ENCODE measurements at regions not wholly inside any gene's neighbourhood (a gene's known extent, or its start where the extent isn't known, plus 50 kb on each side); places are given as distances from the start of the nearest gene placed in this dataset.
"Not testable (repeated sequence)": the region's sequence is repeated elsewhere in the genome, so short reads cannot be mapped to it uniquely, and the experiment has no call there.

DNA sequence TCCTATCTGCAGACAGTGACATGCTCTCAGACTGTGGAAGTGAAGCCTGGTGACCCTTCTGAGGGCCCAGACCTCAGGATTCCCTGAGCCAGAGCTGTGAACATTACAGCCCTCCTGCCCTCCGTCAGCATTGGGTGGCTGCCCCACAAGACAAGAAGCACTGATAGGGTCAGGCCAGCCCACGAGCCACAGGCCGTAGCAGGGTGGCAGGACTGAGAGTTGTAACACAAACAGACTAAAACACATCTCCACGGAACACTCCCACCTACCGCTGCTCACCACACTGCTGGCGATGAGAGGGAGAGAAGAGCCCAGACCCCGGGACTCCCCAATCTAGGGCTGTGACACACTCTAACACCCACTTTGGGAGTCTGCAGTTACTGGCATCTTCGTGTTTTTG lies 264.8 kb upstream of the FSIP2 start:
- DNase-seq: peak in 2 of 10 donors; percentile 61 to 71
- intact Hi-C loops (cut with DNase I): no loop called here

DNA sequence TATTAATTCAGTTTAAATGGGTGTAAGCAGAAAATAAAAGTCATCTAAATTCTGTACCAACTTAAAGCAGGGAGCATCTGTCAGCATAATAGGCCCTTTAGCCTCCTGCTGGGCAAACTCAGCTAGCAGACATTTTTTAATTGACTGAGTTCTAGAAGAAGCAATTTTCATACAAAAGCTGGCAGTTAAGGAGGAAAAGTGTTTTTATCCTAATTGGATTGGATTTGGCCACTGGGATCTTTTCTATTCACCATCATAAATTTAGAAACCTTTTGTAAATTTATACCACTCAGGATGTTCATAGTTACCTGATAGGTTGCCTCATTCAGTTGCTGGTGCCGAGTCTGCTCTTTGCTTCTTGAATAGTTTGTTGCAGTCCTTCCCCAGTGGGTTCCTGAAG lies 262.7 kb upstream of the FSIP2 start:
- DNase-seq: no peak
- intact Hi-C loops (cut with DNase I): loop anchor here (1.0 kb wide), 1 partner anchor 33 kb away; no protein-coding TSS in a partner anchor

DNA sequence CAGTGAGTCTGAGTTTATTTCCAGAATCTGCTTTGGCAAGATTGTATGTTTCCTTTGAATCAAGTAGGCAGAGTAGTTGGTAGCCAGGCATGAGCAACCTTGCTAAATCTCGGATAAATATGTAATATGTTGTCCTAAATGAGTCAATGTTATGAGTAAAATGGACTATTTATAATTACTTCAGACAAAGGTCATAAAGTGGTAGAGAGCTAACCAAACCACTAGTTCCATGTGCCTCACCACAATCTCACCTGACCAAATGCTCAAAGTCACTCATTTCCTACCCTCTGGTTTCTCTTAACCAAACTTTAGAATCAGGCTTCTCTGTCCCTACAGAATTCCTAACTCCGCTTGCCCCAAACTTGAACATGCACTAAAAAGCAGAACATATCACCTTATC lies 261.2 kb upstream of the FSIP2 start:
- no peak for DNase-seq
- intact Hi-C loops (cut with DNase I): no loop called here

DNA sequence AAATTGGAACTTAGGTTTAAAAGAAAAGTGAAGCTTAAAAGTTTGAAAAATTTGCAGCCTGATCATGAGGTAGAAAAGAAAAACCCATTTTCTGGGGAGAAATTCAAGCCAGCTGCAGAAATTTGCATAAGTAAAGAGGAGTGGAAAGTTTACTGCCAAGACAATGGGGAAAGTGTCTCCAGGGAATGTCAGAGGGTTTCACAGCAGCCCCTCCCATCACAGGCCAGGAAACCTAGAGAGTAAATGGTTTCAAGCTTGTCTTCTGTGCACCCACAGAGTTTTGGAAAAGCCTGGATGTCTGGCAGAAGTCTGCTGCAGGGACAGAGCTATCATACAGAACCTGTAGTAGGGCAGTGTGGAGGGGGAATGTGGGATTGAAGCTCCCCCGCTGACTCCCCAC lies 254.0 kb upstream of the FSIP2 start:
- intact Hi-C loops (cut with DNase I): no loop called here
- DNase-seq: no peak

DNA sequence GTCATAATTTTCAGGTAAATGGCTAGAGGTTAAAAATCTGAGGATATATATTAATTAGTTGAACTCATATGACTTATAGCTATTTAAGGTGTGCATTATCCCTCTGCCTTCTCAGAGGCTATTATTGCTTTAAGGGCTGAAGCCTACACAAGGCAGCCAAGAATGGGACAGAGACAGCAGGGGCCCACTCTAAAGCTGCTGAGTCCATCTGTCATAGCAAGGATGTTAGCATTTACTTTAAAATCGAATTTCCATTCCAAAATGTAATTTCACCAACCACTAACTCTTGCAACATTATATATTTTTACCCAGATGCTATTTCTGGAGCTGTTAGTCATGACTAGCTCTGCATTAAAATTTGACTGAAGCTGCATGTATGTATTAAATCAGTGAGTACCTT lies 236.3 kb upstream of the FSIP2 start:
- peak in 3 of 10 donors; percentile 6 to 63 (median 15) for DNase-seq
- intact Hi-C loops (cut with DNase I): no loop called here

DNA sequence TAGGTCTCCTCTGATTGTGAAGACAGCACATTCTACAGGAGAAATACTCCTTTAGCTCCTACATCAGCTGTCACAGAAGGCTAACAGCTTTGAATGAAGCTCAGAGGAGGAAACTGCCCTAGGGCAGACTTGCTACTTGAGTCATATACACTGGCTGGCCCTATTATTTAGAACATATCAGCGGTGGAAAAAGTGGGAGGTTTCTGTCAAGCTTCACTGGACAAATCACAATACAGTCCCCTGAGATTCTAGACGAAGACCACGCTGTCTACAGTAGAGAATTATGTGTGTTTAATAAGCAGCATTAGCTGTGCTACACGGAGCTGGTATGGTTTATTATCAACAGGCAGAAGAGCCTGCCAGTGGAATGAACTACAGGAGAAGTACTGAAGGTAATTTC lies 230.9 kb upstream of the FSIP2 start:
- intact Hi-C loops (cut with DNase I): no loop called here
- no peak for DNase-seq

DNA sequence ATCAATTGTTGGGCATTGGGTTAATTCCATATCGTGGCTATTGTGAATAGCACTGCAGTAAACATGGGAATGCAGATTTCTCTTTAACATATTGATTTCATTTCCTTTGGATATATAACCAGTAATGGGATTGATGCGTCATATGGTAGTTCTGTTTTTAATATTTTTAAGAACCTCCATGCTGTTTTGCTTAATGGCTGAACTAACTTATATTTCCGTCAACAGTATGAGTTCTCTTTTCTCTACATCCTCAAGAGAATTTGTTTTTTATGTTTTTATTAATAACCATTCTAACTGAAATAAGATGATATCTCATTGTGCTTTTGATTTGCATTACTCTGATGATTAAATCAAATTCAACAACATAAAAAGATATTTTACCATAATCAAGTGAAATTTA lies 228.5 kb upstream of the FSIP2 start:
- DNase-seq: no peak
- intact Hi-C loops (cut with DNase I): no loop called here

DNA sequence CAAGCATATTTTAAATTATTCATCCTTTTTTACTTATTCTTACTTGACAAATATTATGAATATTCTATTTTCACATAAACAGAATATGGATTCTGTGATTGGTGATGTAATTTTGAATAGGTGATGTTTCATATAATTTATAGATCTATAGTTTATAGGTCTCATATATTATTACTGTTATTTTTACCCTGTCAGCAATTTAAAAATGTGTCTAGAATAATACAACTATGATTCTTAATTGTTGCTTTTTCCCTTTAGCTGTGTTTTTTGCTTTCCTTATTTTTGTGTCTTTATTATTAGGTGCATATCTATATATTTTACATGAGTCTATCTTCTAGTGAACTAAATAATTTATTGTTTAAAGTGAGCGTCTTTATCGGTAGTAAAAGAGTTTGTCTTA lies 226.7 kb upstream of the FSIP2 start:
- no peak for DNase-seq
- intact Hi-C loops (cut with DNase I): no loop called here

DNA sequence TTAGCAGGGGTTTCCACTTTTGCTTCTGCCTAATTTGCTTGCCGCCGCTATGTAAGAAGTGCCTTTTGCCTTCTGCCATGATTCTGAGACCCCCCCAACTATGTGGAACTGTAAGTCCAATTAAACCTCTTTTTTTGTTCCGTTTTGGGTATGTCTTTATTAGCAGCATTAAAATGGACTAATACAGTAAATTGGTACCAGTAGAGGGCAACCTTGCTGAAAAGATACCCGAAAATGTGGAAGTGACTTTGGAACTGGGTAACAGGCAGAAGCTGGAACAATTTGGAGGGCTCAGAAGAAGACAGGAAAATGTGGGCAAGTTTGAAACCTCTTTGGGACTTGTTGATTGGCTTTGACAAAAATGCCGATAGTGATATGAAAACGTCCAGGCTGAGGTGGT lies 216.1 kb upstream of the FSIP2 start:
- intact Hi-C loops (cut with DNase I): no loop called here
- DNase-seq: no peak

DNA sequence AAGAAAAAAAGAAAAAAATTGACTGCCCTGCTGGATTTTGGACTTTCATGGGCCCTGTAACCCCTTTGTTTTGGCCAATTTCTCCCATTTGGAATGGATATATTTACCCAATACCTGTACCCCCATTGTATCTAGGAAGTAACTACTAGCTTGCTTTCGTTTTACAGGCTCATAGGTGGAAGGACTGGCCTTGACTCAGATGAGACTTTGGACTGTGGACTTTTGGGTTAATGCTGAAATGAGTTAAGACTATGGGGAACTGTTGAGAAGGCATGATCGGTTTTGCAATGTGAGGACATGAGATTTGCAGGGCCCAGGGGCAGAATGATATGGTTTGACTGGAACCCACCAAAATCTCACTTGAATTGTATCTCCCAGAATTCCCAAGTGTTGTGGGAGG lies 214.4 kb upstream of the FSIP2 start:
- intact Hi-C loops (cut with DNase I); DNase-seq: not testable (repeated sequence)

DNA sequence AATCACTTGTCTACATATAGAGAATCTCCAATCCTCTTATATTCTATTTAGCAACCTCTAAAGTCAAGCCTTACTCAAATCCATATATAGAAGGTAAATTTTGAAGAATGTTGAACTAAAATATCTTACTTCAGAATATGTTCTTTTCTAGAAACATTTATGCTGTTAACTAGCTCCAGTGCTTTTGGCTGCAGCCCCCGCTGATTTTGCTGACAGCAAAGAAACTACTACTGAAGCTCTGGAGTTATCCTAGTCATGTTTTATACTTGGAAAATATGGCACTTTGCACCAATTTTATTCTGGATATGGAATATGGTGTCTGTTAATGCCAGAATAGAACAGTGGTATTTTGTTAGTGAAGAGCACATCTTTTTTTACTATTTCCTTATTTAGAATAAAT lies 212.4 kb upstream of the FSIP2 start:
- DNase-seq: peak in 3 of 10 donors; percentile 9 to 75 (median 25)
- intact Hi-C loops (cut with DNase I): no loop called here

DNA sequence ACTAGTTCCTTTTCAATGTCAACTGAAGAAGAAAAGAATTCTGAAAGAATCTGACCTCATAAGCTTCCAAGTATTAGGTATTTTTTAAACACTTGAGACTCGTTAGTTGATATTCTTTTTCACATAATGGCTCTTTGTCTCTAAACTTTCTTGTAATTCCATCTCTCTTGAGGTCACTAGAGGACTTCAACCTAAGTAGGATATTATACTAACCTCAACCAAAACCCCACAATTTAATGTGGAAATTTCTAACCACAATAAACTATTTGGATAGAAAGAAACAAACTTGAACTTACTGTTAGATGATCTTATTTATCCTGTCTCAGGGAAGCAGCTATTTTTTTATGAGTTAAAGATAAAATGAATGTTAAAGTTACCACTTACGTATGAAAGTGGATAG lies 206.9 kb upstream of the FSIP2 start:
- intact Hi-C loops (cut with DNase I): no loop called here
- DNase-seq: no peak

DNA sequence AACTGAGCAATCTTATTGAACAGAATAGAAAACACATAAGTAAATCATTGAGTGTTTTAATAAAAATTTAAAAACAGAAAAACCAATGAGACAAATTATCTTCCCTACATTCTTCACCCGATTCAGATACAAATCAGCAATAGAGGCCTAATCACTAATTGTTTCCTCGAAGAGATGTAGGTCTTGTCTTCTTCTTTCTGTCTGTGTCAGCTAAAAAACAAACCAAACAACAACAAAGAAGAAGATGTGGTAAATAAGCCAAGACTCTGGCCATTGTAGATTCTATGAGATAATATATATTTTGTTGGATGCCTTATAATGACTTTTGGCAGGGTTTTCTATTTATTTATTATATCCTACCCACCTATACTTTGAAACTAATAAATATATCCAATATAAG lies 200.9 kb upstream of the FSIP2 start:
- no peak for DNase-seq
- intact Hi-C loops (cut with DNase I): no loop called here

DNA sequence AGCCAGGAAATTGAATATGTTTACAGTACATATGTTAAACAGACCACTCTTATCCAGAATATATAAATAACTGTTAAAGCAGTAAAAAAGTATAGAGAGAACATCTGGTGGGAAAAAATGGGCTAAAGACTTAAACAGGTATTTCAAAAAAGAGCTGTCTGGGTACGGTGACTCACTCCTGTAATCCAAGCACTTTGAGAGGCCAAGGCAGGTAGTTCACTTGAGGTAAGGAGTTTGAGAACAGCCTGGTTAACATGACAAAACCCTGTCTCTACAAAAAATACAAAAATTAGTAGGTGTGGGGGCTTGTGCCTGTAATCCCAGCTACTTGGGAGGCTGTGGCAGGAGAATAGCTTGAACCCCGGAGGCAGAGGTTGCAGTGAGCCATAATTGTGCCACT lies 171.4 kb upstream of the FSIP2 start:
- intact Hi-C loops (cut with DNase I): no loop called here
- DNase-seq: no peak

DNA sequence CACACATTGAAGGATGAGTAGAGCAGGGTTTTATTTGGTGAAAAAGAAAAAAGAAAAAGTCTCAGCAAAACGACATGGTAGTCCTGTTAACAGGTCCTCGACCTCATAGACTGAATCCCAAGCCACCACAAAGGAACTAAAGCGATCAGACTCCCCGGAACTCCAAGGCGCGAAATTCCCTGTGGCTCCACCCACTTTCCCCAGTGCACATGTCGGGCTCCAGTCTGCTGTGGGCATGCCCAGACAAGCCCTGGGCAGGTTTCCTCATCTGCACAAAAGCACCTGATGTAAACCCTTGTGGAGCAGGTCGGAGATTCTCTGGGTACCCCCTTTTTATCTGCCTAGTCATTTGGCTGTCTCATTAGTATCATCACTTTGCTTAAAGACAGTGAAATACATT lies 170.7 kb upstream of the FSIP2 start:
- no peak for DNase-seq
- intact Hi-C loops (cut with DNase I): no loop called here

DNA sequence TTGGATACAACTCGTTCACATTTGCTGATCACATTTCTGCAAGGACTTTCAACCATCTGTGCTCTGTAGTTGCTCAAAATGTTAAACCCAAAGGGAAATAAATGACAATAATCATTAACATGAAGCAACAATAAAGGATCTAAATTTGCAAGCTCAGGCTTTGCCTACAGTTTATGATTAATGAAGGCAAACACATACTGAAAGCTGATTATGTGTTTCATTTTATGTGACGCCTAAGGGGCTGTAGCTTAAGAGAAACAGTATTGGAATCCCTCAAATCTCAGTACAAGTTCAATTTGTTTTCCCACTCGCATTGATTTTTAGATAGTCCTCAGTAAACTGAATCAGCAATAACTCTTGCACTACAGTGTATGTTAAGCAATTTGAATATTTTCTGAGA lies 160.3 kb upstream of the FSIP2 start:
- intact Hi-C loops (cut with DNase I): no loop called here
- DNase-seq: no peak

DNA sequence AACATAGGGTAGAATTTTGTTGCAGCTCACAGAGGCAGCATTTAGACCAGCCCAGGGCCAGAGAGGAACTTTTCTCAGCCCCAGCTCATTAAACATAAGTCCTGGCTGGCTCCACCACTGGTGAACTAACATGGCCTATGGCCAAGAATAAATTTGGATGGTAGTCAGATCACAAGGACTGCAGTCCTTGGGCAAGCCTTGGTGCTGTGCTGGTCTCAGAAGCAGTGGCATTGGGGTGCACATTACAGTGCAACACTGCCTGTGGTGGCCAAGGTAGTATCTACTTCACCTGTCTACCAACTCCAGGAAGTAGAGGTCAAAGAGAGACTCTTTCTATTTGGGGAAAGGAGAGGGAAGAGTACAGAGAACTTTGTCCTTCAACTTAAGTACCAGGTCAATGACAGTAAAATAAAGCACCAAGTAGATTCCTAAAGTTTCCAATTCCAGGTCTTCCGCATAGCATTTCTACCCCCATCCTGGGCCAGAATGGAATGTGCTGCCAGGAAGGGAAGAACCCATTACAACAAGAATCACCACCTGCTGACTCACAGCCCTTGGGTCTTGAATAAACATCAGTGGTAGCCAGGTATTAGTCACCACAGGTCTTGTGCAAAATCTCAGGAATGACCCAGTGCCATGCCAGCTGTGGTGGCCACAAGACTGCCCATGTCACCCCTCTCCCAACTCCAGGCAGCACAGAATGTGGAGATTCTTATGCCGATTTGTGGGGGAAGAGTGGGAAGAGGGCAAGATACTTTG lies 155.4 kb upstream of the FSIP2 start:
- no peak for DNase-seq
- intact Hi-C loops (cut with DNase I): no loop called here

DNA sequence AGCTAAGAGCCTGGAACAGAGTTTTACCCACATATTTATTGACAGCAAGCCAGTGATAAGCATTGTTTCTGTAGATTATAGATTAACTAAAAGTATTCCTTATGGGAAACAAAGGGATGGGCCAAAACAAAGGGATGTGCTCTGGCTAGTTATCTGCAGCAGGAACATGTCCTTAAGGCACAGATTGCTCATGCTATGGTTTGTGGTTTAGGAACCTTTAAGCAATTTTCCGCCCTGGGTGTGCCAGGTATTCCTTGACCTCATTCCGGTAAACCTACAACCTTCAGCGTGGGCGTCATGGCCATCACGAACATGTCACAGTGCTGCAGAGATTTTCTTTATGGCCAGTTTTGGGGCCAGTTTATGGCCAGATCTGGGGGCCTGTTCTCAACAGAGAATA lies 153.4 kb upstream of the FSIP2 start:
- intact Hi-C loops (cut with DNase I): not testable (repeated sequence)

DNA sequence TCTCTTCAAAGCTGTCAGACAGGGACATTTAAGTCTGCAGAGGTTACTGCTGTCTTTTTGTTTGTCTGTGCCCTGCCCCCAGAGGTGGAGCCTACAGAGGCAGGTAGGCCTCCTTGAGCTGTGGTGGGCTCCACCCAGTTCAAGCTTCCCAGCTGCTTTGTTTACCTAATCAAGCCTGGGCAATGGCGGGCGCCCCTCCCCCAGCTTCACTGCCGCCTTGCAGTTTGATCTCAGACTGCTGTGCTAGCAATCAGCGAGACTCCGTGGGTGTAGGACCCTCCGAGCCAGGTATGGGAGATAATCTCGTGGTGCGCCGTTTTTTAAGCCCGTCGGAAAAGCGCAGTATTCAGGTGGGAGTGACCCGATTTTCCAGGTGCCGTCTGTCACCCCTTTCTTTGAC lies 147.3 kb upstream of the FSIP2 start:
- intact Hi-C loops (cut with DNase I): not testable (repeated sequence)
- peak in 1 of 10 donors; percentile 66 for DNase-seq

More for the DNA sequence above, 153.4 kb upstream of the FSIP2 start:
- not testable (repeated sequence) for DNase-seq

DNA sequence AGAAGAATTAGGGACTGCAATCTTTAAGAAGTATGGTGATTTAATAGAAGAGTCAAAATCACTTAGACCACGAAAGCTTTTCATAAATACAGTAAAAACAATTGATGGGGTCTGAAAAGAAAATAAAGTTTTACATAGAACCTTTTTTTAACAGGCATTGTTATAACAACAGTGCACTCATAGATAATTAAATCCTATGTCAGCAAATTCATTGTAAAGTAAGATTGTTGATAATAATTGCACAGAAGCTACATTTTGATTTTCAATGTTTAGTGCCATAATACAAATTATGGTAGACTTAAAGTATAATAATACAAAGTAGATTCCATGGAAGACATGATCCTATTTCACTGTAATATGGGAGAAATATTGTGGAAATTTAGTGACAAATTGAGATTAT lies 130.7 kb upstream of the FSIP2 start:
- intact Hi-C loops (cut with DNase I): no loop called here
- no peak for DNase-seq

DNA sequence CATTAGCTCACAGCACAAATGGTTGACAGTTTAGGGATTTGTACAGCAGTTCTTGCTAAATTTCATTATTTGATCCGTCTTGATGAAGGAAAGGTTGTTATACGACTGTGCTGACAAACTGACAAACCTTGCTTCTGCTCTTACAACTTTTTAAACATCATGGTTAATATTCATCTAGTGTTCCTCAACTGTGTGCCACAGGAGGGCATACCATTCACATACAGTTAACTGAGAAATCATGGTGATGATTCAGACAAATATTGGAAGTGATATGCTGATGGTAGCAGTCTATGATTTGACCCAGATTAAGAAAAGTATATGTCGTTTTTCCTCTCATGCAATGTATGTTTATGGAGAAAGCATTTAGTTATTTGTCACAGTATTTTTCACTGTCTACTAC lies 129.8 kb upstream of the FSIP2 start:
- intact Hi-C loops (cut with DNase I): no loop called here
- no peak for DNase-seq

DNA sequence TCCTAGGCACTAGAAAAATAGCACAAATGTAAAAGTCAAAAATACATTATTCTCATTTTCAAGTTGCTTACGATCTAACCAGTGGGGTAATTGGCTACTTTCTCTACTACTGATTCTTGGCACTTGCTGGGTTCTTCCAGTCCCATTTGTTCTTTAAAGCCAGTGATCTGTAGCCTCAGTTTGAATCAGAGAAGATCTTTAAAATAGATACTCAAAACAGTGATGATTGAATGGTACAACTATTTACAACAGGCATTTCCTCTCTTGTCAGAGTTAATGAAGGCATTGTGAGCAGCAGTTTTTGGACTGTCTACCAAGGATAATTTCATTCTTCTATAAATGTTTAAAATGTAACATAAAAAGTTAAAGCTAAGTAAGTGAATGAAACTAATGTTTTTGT lies 128.3 kb upstream of the FSIP2 start:
- intact Hi-C loops (cut with DNase I): no loop called here
- DNase-seq: no peak

DNA sequence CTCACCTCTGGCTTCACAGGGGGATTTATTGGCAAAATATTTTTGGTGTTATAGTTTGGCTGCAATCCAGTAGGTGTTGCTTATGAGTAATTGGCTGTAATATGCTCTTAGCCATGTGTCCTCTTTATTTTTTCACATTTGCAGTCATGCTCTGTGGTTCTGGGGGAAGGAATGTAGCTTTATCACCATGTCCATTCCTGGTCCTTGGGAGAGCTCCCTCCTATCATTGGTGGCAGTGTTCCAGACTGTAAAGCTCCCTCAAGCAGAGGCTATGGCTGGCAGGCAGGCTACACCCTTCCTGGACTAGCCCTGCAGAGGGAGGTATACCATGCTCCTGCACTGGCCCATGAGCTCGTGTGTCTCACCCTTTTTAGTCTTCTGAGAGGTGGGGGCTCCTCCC lies 120.0 kb upstream of the FSIP2 start:
- no peak for DNase-seq
- intact Hi-C loops (cut with DNase I): no loop called here
